KMS-11 (cell line): ENCODE measurements at regions not wholly inside any gene's neighbourhood (a gene's known extent, or its start where the extent isn't known, plus 50 kb on each side); places are given as distances from the start of the nearest gene placed in this dataset.

Source experiments
- H2AFZ ChIP-seq: fragments of 200-600 bp; sonication (generic); 2 replicates; pipeline ENCODE4 v1.6.1; 2016; ENCODE audit warnings: antibody characterized with exemption, mixed run types, low read depth
- H3K27ac ChIP-seq: fragments of 200-600 bp; sonication (generic); 2 replicates; pipeline ENCODE4 v1.6.1; 2016; ENCODE audit warnings: mild to moderate bottlenecking, mixed run types
- H3K27me3 ChIP-seq: fragments of 200-600 bp; sonication (generic); 2 replicates; pipeline ENCODE4 v1.6.1; 2017; ENCODE audit warnings: mild to moderate bottlenecking, low read depth, mixed run types, moderate library complexity; ENCODE audit not compliant: insufficient read depth
- H3K36me3 ChIP-seq: fragments of 200-600 bp; sonication (generic); 2 replicates; pipeline ENCODE4 v1.6.1; 2017; ENCODE audit warnings: mild to moderate bottlenecking, mixed run types; ENCODE audit not compliant: insufficient read depth
- H3K4me1 ChIP-seq: fragments of 200-600 bp; sonication (generic); 2 replicates; pipeline ENCODE4 v1.6.1; 2016; ENCODE audit warnings: mild to moderate bottlenecking, low read depth, mixed run types; ENCODE audit not compliant: poor library complexity, severe bottlenecking
- H3K4me2 ChIP-seq: fragments of 200-600 bp; sonication (generic); 2 replicates; pipeline ENCODE4 v1.7.0; 2016; ENCODE audit warnings: mild to moderate bottlenecking, mixed run types
- H3K4me3 ChIP-seq: fragments of 200-600 bp; sonication (generic); IDR thresholded peaks from 2 replicates; pipeline ENCODE4 v1.6.1; 2017; ENCODE audit warnings: low read depth, low read length, mixed read lengths; ENCODE audit not compliant: insufficient read depth
- H3K79me2 ChIP-seq: fragments of 200-600 bp; sonication (generic); 2 replicates; pipeline ENCODE4 v1.6.1; 2016; ENCODE audit warnings: low read depth, mixed run types; ENCODE audit not compliant: insufficient read depth
- H3K9ac ChIP-seq: fragments of 200-600 bp; sonication (generic); 2 replicates; pipeline ENCODE4 v1.6.1; 2016; ENCODE audit warnings: mild to moderate bottlenecking, mixed run types
- H4K20me1 ChIP-seq: fragments of 200-600 bp; sonication (generic); 2 replicates; pipeline ENCODE4 v1.6.1; 2016; ENCODE audit warnings: mild to moderate bottlenecking, mixed run types; ENCODE audit not compliant: insufficient read depth
- TF ChIP-seq, protein P1 (sequence below): fragments of 200-600 bp; sonication (generic); conservative IDR thresholded peaks from 2 replicates; pipeline ENCODE4 v1.6.1; 2017; ENCODE audit warnings: low read depth, mild to moderate bottlenecking, antibody characterized with exemption, low read length, moderate library complexity, mixed read lengths

DNA sequence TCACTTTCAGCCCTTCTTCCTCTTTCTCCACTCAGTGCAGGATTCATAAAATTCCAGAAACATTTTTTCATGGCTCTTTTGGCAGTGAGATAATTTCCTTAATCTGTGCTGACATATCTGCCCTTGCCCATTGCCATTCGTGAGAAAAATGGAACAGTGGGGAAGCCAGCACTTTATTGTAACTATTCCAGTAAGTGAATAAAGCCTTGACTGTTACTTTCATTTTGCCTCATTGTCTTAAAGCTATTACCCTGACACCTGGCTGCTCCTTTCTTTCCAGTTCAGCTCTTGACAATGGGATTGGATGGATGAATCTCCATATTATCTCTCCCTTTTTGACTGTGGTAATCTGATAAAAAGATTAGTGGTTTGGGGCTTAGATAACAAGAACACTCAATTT is 1068.1 kb upstream of the PCDH20 start:
- Histone ChIP-seq H3K4me1 (no peaks in the 10 kb centered on the region), H3K4me3 (no peak overlapping the region), H3K4me2 (no peak overlapping the region), H3K36me3 (no peaks in the 10 kb centered on the region), H3K27ac (no peak overlapping the region), H3K27me3 (no peaks in the 10 kb centered on the region), H3K9ac (no peak overlapping the region), H4K20me1 (no peaks in the 10 kb centered on the region), H2AFZ (no peak overlapping the region), H3K79me2 (no peaks in the 10 kb centered on the region)
- TF ChIP-seq, protein P1, sequence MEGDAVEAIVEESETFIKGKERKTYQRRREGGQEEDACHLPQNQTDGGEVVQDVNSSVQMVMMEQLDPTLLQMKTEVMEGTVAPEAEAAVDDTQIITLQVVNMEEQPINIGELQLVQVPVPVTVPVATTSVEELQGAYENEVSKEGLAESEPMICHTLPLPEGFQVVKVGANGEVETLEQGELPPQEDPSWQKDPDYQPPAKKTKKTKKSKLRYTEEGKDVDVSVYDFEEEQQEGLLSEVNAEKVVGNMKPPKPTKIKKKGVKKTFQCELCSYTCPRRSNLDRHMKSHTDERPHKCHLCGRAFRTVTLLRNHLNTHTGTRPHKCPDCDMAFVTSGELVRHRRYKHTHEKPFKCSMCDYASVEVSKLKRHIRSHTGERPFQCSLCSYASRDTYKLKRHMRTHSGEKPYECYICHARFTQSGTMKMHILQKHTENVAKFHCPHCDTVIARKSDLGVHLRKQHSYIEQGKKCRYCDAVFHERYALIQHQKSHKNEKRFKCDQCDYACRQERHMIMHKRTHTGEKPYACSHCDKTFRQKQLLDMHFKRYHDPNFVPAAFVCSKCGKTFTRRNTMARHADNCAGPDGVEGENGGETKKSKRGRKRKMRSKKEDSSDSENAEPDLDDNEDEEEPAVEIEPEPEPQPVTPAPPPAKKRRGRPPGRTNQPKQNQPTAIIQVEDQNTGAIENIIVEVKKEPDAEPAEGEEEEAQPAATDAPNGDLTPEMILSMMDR = no peak

DNA sequence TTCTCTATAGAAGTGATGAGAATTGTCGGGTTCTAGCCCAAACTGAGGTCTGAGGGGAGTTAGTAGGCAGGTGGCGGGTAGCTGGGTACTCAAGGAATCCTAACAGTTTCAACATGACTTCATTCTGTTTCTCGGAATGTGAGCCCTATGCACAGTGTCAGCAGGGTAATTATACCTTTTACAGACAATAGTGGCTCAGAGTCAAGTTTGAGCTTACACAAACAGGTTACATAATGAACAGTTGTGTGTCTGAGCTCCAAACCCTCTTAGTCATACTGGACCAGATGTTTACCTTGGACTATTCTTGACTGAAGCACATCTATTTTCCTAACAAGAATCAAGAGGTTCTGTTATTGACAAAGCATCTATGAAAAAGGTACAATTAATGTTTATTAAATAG is 1066.7 kb upstream of the PCDH20 start:
- H4K20me1 ChIP-seq = no peaks in the 10 kb centered on the region
- no peaks in the 10 kb centered on the region for H3K36me3 ChIP-seq
- no peaks in the 10 kb centered on the region for H3K27me3 ChIP-seq
- H3K4me1 ChIP-seq = no peaks in the 10 kb centered on the region
- TF ChIP-seq, protein P1 = no peak
- H3K4me2 ChIP-seq = no peak overlapping the region
- H3K4me3 ChIP-seq = no peak overlapping the region
- no peaks in the 10 kb centered on the region for H3K79me2 ChIP-seq
- H3K27ac ChIP-seq = no peak overlapping the region
- no peak overlapping the region for H3K9ac ChIP-seq
- H2AFZ ChIP-seq = no peak overlapping the region

DNA sequence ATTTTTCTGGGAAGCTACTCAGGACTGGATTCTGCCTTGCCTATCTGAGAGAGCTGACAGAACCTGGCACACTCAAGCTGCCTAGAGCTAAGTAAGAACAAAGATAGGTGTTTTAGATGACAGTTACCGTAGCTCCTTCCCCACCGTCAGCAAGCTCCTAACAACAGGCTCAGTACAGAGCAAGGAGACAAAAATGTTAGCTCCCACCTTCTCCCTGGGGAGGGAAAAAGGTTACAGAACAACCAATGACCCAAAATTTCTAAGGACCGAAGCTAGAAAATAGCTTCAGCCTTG is 1058.2 kb upstream of the PCDH20 start:
- no peaks in the 10 kb centered on the region for H3K79me2 ChIP-seq
- H2AFZ ChIP-seq = no peak overlapping the region
- TF ChIP-seq, protein P1 = no peak
- no peaks in the 10 kb centered on the region for H3K36me3 ChIP-seq
- H3K4me2 ChIP-seq = no peak overlapping the region
- no peaks in the 10 kb centered on the region for H3K27me3 ChIP-seq
- no peaks in the 10 kb centered on the region for H4K20me1 ChIP-seq
- H3K4me1 ChIP-seq = no peaks in the 10 kb centered on the region
- H3K4me3 ChIP-seq = no peak overlapping the region
- H3K27ac ChIP-seq = no peak overlapping the region
- H3K9ac ChIP-seq = no peak overlapping the region

DNA sequence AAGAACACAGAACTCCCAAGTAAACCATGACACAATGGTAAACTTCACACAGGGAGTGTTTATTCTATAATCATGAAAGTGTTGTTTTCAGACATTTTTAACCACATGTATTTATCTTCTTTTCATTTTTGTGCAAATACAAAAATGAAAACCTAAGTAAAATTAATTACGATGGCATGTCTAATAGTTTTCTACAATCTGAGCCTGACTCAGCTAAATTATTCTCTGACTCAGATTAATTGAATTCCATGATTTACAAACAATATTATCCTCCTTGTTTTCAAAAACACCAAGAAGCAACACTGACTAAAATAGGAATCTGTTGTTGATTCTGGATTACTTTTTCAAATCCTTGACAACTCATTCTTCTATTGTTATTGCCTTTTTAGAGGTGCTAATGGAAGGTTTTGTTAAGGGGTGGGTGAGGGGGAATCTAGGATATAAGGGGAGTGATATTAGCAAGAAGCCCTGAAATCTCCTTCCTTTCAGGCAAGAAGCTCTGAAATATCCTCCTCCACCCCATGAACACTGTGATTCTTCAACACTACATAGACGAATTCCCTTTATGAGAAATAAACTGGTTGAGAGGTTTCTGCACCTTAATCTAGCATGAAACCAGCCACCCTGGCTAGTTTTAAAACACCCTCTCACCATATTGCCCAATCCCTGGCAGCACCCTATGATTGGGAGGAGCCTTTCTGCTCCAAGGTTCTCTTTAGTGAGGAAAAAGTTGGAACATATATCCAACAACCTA is 1057.7 kb upstream of the PCDH20 start:
- Histone ChIP-seq H4K20me1 (no peaks in the 10 kb centered on the region), H3K79me2 (no peaks in the 10 kb centered on the region), H2AFZ (no peak overlapping the region), H3K4me2 (no peak overlapping the region), H3K36me3 (no peaks in the 10 kb centered on the region), H3K9ac (no peak overlapping the region), H3K27ac (no peak overlapping the region), H3K4me3 (no peak overlapping the region), H3K4me1 (no peaks in the 10 kb centered on the region), H3K27me3 (no peaks in the 10 kb centered on the region)
- TF ChIP-seq, protein P1 = no peak
